Stimulated activated naive CD8-positive, alpha-beta T cell treated with anti-CD3 and anti-CD28 coated beads, Interleukin-15, amount 100 ng/mL, for 72 hours (primary cell): ENCODE measurements at regions not wholly inside any gene's neighbourhood (a gene's known extent, or its start where the extent isn't known, plus 50 kb on each side); places are given as distances from the start of the nearest gene placed in this dataset.

Experiments
- ATAC-seq: fragments of 150-1000 bp; cut with Tn5 transposase; 2 replicates; pipeline ENCODE4 v1.10.0; 2021; ENCODE audit warnings: mild to moderate bottlenecking, moderate library complexity
- DNase-seq, 2 donors: peaks; one replicate each; pipeline ENCODE4 v3.0.0; 2021 to 2022
- H3K27ac Mint-ChIP-seq, 2 donors: one replicate each; pipeline ENCODE4 v1.8.0; 2022; ENCODE audit warnings: mild to moderate bottlenecking in 2 of 2, mixed read lengths in 2 of 2, moderate library complexity in 2 of 2
- H3K27me3 Mint-ChIP-seq: one replicate; pipeline ENCODE4 v1.8.0; 2022; ENCODE audit warnings: mixed read lengths
- H3K4me1 Mint-ChIP-seq: one replicate; pipeline ENCODE4 v1.8.0; 2022; ENCODE audit warnings: mild to moderate bottlenecking, mixed read lengths
- H3K4me3 Mint-ChIP-seq, 2 donors: one replicate each; pipeline ENCODE4 v1.8.0; 2022; ENCODE audit warnings: mild to moderate bottlenecking in 2 of 2, mixed read lengths in 2 of 2, moderate library complexity in 1 of 2
- H3K9me3 Mint-ChIP-seq, 2 donors: one replicate each; pipeline ENCODE4 v1.8.0; 2022; ENCODE audit warnings: mixed read lengths in 2 of 2

DNA sequence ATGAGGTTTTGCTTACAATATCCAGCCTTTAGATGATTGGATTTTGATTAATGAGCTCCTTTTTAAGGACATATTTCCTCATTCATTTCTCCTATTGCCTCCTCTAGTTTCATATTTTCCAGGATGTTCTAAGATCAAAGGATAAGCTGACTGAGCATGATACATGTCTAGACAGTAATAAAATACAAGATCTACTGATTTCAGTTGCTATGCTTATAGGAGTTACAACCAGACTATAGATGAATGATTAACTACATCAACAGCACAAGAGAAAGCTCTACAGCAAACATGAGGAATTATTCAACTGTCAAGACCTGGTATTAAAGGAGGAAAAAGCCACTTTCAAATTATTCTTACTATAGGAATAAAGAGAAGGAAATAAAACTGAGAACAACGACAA is 85.0 kb upstream of the LINC00305 start:
- Mint-ChIP-seq H3K27ac (no peak overlapping the region), H3K4me1 (no peaks in the 10 kb centered on the region), H3K9me3 (peaks cover 4 to 12% of the 10 kb centered on the region in 2 donors), H3K27me3 (peaks cover 6% of the 10 kb centered on the region), H3K4me3 (no peak overlapping the region)
- ATAC-seq (no peak), DNase-seq (no peak)

DNA sequence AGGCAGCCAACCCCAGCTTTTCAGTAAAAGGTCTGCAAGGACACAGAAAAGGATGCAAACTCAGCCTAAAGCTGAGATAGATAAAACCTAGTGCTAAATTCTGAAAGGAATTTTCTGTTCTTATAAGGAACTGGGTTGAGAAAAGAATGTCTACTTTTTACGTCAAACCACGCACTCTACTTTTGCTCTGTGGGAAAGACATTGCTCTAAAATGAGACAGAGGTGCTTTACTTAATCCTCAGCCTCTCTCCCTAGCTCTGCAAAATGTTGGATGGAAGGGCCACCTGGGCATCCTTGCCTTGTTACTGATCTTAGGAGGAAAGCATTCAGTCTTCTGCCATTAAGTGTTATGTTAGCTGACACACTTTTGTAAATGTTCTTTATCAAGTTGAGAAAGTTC is 72.1 kb upstream of the LINC00305 start:
- Mint-ChIP-seq H3K4me3 (no peak overlapping the region), H3K27me3 (no peaks in the 10 kb centered on the region), H3K27ac (no peak overlapping the region), H3K9me3 (no peaks in the 10 kb centered on the region), H3K4me1 (no peaks in the 10 kb centered on the region)
- DNase-seq (no peak), ATAC-seq (no peak)

DNA sequence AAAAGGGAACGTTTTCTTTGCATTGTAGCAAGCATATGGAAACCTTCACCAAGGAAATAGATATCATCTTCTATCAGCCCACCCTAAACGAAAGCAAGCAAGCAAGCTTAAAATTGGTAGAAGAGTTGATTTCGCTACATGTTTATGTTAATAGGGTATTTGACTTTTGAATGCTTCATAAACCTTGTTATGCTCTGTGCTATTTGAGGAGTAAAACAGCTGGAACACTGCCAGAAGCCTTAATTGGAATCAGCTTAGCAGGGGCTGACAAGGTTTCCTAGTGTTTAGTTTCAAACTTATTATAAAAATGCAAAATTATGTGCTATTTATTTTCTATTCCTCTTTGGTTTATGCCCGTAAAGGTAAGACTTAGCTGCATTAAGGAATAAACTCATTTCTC is 70.6 kb upstream of the LINC00305 start:
- DNase-seq (no peak), ATAC-seq (no peak)
- H3K27ac Mint-ChIP-seq = no peak overlapping the region
- H3K4me1 Mint-ChIP-seq = no peaks in the 10 kb centered on the region
- H3K9me3 Mint-ChIP-seq = no peaks in the 10 kb centered on the region
- no peak overlapping the region for H3K4me3 Mint-ChIP-seq
- no peaks in the 10 kb centered on the region for H3K27me3 Mint-ChIP-seq

- Mint-ChIP-seq H3K9me3 (no peaks in the 10 kb centered on the region), H3K27me3 (no peaks in the 10 kb centered on the region), H3K27ac (no peak overlapping the region), H3K4me3 (no peak overlapping the region), H3K4me1 (peaks cover 11% of the 10 kb centered on the region)
- no peak for ATAC-seq
- no peak for DNase-seq
Measured at GRCh38 chr18:64210401-64210949, 61.6 kb upstream of the LINC00305 start.

GRCh38 chr18:64208516-64208915 is 59.6 kb upstream of the LINC00305 start:
- DNase-seq = no peak
- ATAC-seq = no peak
- H3K9me3 Mint-ChIP-seq = no peaks in the 10 kb centered on the region
- H3K27me3 Mint-ChIP-seq = no peaks in the 10 kb centered on the region
- peaks cover 11% of the 10 kb centered on the region for H3K4me1 Mint-ChIP-seq
- H3K27ac Mint-ChIP-seq = no peak overlapping the region
- no peak overlapping the region for H3K4me3 Mint-ChIP-seq

DNA sequence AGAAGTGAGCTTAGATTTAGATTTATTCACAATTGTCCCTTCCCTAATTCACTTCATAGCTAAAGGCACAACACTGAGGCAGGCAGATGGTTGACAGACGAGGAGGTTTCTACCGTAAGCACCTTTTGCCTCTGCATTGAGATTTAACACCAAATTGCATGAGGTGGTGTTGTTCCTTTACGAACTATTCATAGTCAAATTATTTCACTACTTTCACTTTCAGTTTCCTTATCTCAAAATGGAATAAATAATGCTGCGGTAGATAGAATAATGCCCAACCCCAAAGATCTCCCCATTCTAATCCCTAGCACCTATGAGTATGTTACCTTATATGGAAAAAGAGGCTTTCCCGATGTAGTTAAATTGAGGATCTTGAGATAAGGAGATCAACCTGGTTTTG is 58.9 kb upstream of the LINC00305 start:
- H3K27ac Mint-ChIP-seq = peak overlapping the region in 1 of 2 donors; percentile 66
- peak overlapping the region; percentile 18 to 49 for H3K4me3 Mint-ChIP-seq

DNA sequence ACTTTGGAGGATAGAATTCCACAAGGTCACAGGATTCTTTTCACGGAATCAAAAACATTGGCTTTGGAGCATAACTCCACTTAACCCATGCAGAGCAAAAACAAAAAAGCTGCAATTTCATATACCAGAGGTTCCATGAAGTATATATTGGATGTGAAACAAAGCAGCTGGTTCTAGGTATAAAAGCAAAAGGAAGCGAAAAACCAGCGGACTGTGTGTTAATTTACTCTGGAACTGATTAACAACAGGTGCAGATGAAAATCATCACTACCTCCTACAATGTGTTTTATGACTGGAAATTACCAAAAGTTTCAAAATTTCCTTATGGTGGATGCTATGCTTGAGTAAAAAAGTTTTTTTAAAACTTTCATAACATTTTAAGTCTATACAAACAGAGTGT is 54.4 kb upstream of the LINC00305 start:
- ATAC-seq = no peak
- Mint-ChIP-seq H3K4me1 (peaks cover 11% of the 10 kb centered on the region), H3K27me3 (no peaks in the 10 kb centered on the region), H3K4me3 (no peak overlapping the region), H3K9me3 (no peaks in the 10 kb centered on the region), H3K27ac (no peak overlapping the region)
- DNase-seq = no peak

More for the DNA sequence above, 58.9 kb upstream of the LINC00305 start:
- ATAC-seq (peak; percentile 28), DNase-seq (no peak)
- Mint-ChIP-seq H3K4me1 (peaks cover 11% of the 10 kb centered on the region), H3K9me3 (no peaks in the 10 kb centered on the region), H3K27me3 (no peaks in the 10 kb centered on the region)

GRCh38 chr18:64202863-64203262 is 54.0 kb upstream of the LINC00305 start:
- H3K4me3 Mint-ChIP-seq = no peak overlapping the region
- H3K27me3 Mint-ChIP-seq = no peaks in the 10 kb centered on the region
- no peaks in the 10 kb centered on the region for H3K9me3 Mint-ChIP-seq
- no peak overlapping the region for H3K27ac Mint-ChIP-seq
- ATAC-seq (no peak), DNase-seq (no peak)
- H3K4me1 Mint-ChIP-seq = peaks cover 6% of the 10 kb centered on the region

DNA sequence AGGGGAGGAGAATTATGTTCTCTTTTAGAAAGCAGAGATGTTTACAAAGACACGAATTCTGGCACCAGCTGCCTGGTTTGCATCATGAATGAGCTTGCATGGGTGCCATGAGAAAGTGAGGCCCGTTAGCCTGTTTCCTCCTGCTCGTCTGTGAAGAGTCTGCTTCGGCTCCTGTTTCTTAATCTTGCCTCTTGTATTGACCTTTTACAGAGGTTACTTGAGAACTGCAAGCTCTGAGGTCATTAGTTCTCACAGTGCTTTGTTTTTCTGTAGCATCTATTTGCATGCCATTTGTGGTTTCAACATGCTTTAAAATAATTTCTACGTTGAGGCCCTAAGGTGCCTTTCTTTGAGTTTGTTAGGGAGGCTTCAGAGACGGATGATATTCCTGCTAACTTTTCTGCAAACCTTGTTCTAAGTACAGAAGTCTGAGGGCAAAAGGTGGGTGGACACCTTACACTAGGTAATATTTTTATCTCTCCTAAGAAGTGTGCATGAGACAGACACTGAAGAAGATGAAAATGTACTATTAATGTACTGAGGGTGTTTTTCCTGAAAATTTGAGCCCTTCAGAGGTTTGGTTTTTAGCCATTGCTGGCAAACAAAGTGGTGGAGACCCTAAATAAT is 53.4 kb upstream of the LINC00305 start:
- H3K9me3 Mint-ChIP-seq = no peaks in the 10 kb centered on the region
- no peak for DNase-seq
- ATAC-seq = no peak
- H3K4me1 Mint-ChIP-seq = peaks cover 1% of the 10 kb centered on the region
- no peak overlapping the region for H3K4me3 Mint-ChIP-seq
- peak overlapping the region in 1 of 2 donors; percentile 21 for H3K27ac Mint-ChIP-seq
- H3K27me3 Mint-ChIP-seq = no peaks in the 10 kb centered on the region

DNA sequence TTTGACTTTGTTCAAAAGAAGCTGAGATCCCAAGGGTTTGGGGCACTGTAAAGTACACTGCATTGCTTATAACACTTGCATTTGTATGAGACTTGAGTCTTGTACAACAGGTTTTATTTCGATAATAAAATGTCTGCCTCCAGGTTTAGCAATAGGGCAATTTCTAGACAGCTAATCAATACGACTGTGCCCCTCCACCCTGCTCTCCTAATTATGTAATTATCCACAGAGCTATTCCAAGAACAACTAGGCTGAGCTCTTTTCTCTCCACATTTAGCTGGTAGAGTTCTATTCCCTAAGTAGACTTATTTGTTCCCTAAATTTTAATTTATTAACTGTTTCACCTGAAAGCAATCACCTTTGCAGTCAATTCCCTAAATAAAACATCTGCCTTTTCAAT is 52.9 kb upstream of the LINC00305 start:
- no peaks in the 10 kb centered on the region for H3K27me3 Mint-ChIP-seq

GRCh38 chr18:64199581-64199980 is 50.7 kb upstream of the LINC00305 start:
- H3K27me3 Mint-ChIP-seq = no peaks in the 10 kb centered on the region
- no peak overlapping the region for H3K4me3 Mint-ChIP-seq
- H3K9me3 Mint-ChIP-seq = no peaks in the 10 kb centered on the region
- ATAC-seq = no peak
- DNase-seq = no peak
- H3K4me1 Mint-ChIP-seq = no peaks in the 10 kb centered on the region
- H3K27ac Mint-ChIP-seq = peak overlapping the region in 1 of 2 donors; percentile 4

More for the DNA sequence above, 52.9 kb upstream of the LINC00305 start:
- DNase-seq = no peak
- no peak for ATAC-seq
- no peaks in the 10 kb centered on the region for H3K9me3 Mint-ChIP-seq
- no peaks in the 10 kb centered on the region for H3K4me1 Mint-ChIP-seq
- H3K27ac Mint-ChIP-seq = no peak overlapping the region
- H3K4me3 Mint-ChIP-seq = no peak overlapping the region
